Parathyroid adenoma (tissue), 2 donors: ENCODE measurements at regions not wholly inside any gene's neighbourhood (a gene's known extent, or its start where the extent isn't known, plus 50 kb on each side); places are given as distances from the start of the nearest gene placed in this dataset.
A peak's percentile ranks its signal among the peaks of the same experiment; 100 is the strongest.

Experiments used
- H2AFZ ChIP-seq: fragments of 300-600 bp; sonication (generic); one replicate; pipeline ENCODE4 v1.7.0; 2017; ENCODE audit warnings: antibody characterized with exemption, mild to moderate bottlenecking
- H3K27ac ChIP-seq: fragments of 300-600 bp; sonication (generic); one replicate; pipeline ENCODE4 v1.7.0; 2017
- H3K27me3 ChIP-seq: fragments of 300-600 bp; sonication (generic); one replicate; pipeline ENCODE4 v1.7.0; 2017; ENCODE audit warnings: low read length; ENCODE audit not compliant: control insufficient read depth, insufficient read depth
- H3K36me3 ChIP-seq: fragments of 300-600 bp; sonication (generic); one replicate; pipeline ENCODE4 v1.7.0; 2017; ENCODE audit warnings: low read length; ENCODE audit not compliant: control insufficient read depth, insufficient read depth
- H3K4me1 ChIP-seq: fragments of 300-600 bp; sonication (generic); one replicate; pipeline ENCODE4 v1.7.0; 2017; ENCODE audit warnings: control low read depth
- H3K4me2 ChIP-seq: fragments of 300-600 bp; sonication (generic); one replicate; pipeline ENCODE4 v1.7.0; 2017; ENCODE audit warnings: low read length
- H3K4me3 ChIP-seq: fragments of 300-600 bp; sonication (generic); one replicate; pipeline ENCODE4 v1.7.0; 2017; ENCODE audit warnings: low read depth, low read length
- H3K79me2 ChIP-seq: fragments of 300-600 bp; sonication (generic); one replicate; pipeline ENCODE4 v1.7.0; 2017; ENCODE audit warnings: control low read depth
- H3K9ac ChIP-seq: fragments of 300-600 bp; sonication (generic); one replicate; pipeline ENCODE4 v1.7.0; 2017; ENCODE audit warnings: mild to moderate bottlenecking
- H3K9me3 ChIP-seq: fragments of 300-600 bp; sonication (generic); one replicate; pipeline ENCODE4 v1.7.0; 2017; ENCODE audit warnings: low read length; ENCODE audit not compliant: control insufficient read depth
- TF ChIP-seq, protein P1 (sequence below): fragments of 300-600 bp; sonication (generic); IDR thresholded peaks from one replicate; pipeline ENCODE4 v1.7.0; 2017; ENCODE audit warnings: antibody characterized with exemption, mild to moderate bottlenecking
- donor health status: primary hyperparathyroidism.

DNA sequence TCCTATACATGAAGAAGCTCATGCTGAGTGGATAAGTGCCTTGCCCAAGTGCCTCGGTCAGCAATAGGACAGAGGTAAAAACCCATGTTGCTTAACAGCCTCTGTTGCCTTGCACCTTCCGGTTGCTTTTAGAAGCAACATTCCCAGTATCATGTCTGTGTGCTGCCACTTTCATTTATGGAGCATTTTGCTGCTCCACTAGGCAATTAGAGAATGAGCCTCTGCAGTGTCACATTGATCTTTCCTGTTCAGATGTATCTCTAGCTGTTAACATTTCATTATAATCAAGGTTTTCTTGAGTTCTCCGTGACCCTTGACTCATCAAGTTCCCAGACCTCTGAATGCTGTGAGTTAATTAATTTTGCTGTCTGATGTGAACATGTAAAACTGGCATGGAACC lies 134.5 kb upstream of the EPB41L3 start:
- no peaks in the 10 kb centered on the region for H3K4me1 ChIP-seq
- no peaks in the 10 kb centered on the region for H3K9me3 ChIP-seq
- no peak overlapping the region for H3K4me3 ChIP-seq
- no peak overlapping the region for H3K9ac ChIP-seq
- TF ChIP-seq, protein P1, sequence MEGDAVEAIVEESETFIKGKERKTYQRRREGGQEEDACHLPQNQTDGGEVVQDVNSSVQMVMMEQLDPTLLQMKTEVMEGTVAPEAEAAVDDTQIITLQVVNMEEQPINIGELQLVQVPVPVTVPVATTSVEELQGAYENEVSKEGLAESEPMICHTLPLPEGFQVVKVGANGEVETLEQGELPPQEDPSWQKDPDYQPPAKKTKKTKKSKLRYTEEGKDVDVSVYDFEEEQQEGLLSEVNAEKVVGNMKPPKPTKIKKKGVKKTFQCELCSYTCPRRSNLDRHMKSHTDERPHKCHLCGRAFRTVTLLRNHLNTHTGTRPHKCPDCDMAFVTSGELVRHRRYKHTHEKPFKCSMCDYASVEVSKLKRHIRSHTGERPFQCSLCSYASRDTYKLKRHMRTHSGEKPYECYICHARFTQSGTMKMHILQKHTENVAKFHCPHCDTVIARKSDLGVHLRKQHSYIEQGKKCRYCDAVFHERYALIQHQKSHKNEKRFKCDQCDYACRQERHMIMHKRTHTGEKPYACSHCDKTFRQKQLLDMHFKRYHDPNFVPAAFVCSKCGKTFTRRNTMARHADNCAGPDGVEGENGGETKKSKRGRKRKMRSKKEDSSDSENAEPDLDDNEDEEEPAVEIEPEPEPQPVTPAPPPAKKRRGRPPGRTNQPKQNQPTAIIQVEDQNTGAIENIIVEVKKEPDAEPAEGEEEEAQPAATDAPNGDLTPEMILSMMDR: no peak
- no peaks in the 10 kb centered on the region for H3K36me3 ChIP-seq
- H3K79me2 ChIP-seq: no peaks in the 10 kb centered on the region
- no peaks in the 10 kb centered on the region for H3K27me3 ChIP-seq
- no peak overlapping the region for H2AFZ ChIP-seq
- no peak overlapping the region for H3K27ac ChIP-seq
- no peak overlapping the region for H3K4me2 ChIP-seq

DNA sequence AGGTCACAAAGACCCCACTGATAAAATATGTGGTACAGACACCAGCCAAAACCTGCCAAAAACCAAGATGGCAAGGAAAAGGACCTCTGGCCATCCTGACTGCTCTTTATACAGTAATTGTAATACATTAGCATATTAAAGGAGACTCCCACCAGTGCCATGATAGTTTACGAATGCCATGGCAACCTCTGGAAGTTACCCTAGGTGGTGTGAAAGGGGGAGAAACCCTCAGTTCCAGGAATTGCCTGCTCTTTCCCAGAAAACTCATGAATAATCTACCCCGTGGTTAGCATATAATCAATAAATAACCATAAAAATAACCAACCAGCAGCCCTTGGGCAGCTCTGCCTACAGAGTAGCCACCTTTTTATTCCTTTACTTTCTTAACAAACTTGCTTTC lies 129.8 kb upstream of the EPB41L3 start:
- no peaks in the 10 kb centered on the region for H3K4me1 ChIP-seq
- H3K4me3 ChIP-seq: no peak overlapping the region
- H3K27ac ChIP-seq: no peak overlapping the region
- no peaks in the 10 kb centered on the region for H3K9me3 ChIP-seq
- TF ChIP-seq, protein P1: no peak
- no peaks in the 10 kb centered on the region for H3K36me3 ChIP-seq
- no peak overlapping the region for H3K9ac ChIP-seq
- H2AFZ ChIP-seq: peak overlapping the region; percentile 43
- H3K27me3 ChIP-seq: no peaks in the 10 kb centered on the region
- H3K4me2 ChIP-seq: no peak overlapping the region
- H3K79me2 ChIP-seq: no peaks in the 10 kb centered on the region

DNA sequence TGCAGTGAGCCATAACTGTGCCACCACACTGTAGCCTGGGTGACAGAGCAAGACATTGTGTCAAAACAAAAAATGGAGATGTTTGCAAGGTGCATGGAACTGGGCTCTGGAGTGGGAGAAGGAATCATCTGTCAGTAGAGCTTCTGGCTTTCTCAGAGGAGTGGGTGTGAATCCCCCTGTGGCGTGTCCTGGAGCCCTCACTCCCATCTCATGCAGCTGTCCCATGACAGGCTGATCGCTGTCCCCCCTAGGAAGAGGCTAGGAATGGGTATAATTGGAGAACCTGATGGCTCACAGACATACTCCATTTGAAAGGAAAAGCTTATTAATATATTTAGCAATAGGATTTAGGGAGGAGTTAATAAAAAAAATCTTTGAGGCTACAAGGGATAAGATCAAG lies 125.8 kb upstream of the EPB41L3 start:
- no peaks in the 10 kb centered on the region for H3K9me3 ChIP-seq
- no peak overlapping the region for H3K9ac ChIP-seq
- no peaks in the 10 kb centered on the region for H3K36me3 ChIP-seq
- H3K4me3 ChIP-seq: no peak overlapping the region
- no peaks in the 10 kb centered on the region for H3K4me1 ChIP-seq
- no peaks in the 10 kb centered on the region for H3K79me2 ChIP-seq
- H3K27ac ChIP-seq: no peak overlapping the region
- TF ChIP-seq, protein P1: no peak
- no peak overlapping the region for H2AFZ ChIP-seq
- no peaks in the 10 kb centered on the region for H3K27me3 ChIP-seq
- no peak overlapping the region for H3K4me2 ChIP-seq

DNA sequence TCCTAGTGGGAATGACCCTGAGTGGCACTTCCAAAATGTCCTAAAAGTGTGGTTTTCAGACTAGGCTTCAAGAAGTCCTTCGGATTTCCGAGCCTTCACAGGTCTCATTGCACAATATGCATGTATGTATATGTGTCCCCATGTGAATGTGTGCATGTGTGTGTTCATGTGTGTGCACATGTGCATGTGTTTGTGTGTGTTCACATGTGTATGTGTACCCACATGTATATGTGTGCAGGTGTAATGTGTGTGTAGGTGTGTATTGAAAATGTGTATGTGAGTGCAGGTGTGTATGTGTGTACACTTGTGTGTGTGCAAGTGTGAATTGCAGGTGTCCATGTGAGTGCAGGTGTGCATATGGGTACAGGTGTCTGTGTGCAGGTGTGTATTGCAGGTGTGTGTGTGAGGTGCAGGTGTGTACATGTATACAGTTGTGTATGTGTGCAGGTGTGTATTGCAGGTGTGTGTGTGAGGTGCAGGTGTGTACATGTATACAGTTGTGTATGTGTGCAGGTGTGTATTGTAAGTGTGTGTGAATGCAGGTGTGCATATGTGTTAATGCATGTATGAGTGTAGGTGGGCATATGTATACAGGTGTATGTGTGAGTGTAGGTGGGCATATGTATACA lies 124.4 kb upstream of the EPB41L3 start:
- Histone ChIP-seq H3K4me2 (no peak overlapping the region), H3K4me1 (no peaks in the 10 kb centered on the region), H3K36me3 (no peaks in the 10 kb centered on the region), H3K9me3 (no peaks in the 10 kb centered on the region), H3K27me3 (no peaks in the 10 kb centered on the region), H3K4me3 (no peak overlapping the region), H3K27ac (no peak overlapping the region), H2AFZ (no peak overlapping the region), H3K9ac (no peak overlapping the region), H3K79me2 (no peaks in the 10 kb centered on the region)
- TF ChIP-seq, protein P1: no peak

DNA sequence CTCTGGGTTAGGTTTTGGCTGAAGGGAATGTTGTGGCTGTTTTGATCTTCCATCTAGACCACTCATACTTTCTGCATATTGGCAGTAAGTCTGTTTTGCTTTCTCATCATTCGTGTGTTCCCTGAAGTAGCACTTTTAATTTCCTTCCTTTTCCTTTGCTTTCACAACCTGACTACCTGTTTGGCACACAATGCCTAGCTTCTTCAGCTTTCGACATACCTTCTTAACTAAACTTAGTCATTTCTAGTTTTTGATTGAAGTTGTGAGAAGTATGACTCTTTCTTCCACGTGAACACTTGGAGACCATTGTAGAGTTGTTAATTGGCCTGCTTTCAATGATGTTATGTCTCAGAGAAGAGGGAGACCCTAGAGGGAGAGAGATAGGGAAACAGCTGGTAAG lies 123.6 kb upstream of the EPB41L3 start:
- Histone ChIP-seq H3K27ac (no peak overlapping the region), H3K36me3 (no peaks in the 10 kb centered on the region), H3K79me2 (no peaks in the 10 kb centered on the region), H3K9me3 (no peaks in the 10 kb centered on the region), H2AFZ (no peak overlapping the region), H3K4me2 (no peak overlapping the region), H3K9ac (no peak overlapping the region), H3K4me1 (no peaks in the 10 kb centered on the region), H3K27me3 (no peaks in the 10 kb centered on the region), H3K4me3 (no peak overlapping the region)
- TF ChIP-seq, protein P1: no peak
